ENCODE measurements at regions not wholly inside any gene's neighbourhood (a gene's known extent, or its start where the extent isn't known, plus 50 kb on each side); places are given as distances from the start of the nearest gene placed in this dataset.

DNA sequence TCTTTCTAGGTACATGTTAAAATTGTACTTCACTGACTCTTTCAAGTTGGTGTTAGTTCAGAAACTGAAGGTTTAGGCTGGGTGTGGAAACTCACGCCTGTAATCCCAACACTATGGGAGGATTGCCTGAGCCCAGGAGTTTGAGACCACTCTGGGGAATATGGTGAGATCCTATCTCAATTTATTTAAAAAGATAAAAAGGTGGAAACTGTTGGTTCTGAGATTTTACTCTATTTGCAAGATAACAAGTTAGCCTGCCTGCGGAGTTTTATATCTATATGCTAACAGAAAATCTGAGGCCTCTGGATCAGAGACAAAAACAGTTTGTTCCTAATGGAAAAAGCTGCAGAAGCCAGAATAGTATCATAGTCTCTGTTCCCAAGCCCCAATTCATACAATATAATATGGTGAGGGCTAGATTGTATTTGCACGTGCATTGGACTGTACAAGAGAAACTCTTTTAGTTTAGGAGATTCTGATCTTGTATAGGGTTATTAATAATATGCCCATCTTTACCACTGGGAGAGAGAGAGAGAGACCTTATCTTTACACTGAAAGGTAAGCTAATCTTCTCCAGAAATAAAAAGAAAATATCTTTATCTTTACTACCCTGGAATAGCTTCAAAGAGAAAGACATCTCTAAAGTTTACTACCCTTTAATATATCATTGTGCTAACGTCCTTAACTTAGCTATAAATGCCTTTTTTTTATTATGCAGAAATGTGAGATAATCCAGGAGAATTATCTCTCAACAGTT, 1267.6 kb downstream of the OTOL1 start:
- DNase-seq = no peak

DNA sequence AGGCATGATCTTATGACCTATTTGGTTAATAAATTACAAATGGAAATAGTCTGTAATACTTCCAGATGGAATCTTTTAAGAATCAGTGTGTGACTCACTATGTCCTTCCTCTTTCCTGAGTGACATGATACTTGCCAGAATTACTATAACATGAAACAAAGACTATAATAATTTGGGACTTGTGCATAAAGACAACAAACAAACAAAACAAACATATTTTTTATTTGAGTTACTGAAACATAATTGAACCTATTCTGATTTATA, 1268.1 kb downstream of the OTOL1 start:
- no peak for DNase-seq

DNA sequence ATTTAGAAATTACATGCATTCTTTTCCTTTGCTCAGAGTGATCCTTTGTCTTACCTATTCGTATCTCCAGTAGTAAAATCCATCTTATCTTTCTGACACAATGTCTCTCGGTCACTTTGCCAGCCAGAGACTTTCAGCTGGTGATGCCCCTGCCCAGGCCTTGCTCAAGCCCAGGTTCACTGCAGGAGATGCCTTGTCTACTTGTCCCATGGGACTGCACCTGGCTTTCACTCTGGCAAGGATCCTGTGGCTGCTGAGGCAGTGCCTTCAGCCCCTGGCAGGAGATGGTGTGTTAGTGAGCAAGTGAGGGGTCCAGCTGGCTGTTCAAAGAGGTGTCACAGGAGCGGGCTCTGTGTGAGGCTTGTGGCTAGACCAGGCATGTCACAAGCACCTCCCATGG, 1268.9 kb downstream of the OTOL1 start:
- no peak for DNase-seq

DNA sequence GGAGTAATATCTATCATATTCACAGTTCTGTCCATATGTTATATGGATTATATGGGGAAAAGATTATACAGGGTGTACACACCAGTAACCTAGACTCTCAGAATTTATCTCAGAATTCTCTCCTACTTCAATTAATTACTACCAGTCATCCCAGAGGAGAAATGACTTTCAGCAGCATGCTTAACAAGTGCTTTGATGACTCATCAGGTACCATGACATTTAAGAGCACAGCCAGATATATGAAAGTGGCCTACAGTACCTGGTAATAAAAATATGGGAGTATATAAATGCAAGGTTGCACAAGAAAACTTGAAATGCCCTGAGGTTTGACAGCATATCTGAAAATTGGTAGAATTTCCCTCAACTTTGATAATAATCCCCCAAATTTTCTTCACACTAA, 1273.0 kb downstream of the OTOL1 start:
- DNase-seq = no peak

DNA sequence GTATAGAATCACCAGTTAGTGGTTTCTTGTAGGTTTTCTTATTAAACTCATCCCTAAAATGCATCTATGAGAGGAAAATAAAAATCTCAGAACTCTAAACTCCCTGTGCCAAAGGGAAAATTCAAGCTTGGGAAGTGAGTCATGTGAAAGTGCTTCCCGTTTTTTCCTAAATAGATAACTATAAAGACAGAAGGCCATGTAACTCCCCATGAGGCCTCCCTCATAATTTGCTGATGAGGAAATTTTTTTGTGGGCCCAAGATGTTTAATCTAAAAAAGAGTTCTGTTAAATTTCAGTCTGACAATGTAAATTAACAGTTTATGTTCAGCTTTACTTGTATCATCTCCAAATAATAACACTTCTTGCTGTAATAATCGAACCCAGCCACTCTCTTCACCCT, 1273.9 kb downstream of the OTOL1 start:
- no peak for DNase-seq

DNA sequence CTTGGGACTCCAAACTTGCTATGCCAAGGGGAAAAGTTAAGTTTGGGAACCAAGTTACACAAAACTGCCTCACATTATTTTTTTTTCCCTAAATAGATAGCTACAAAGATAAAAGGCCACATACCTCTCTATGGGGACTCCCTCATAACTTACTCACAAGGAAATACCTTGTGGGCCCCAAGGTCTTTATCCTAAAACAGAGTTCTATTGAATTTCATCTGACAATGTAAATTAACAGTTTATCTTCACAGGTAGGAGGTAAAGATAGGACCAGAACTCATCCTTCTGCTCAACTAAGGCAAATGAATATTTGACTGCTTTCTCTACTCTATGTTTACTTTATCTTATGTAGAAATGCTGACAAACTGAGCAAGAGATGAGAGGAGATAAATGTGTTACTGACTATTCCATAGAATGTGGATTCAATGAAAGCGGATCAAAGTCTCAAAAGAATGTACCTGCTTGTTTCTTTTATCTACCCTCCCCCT, 1278.0 kb downstream of the OTOL1 start:
- no peak for DNase-seq

DNA sequence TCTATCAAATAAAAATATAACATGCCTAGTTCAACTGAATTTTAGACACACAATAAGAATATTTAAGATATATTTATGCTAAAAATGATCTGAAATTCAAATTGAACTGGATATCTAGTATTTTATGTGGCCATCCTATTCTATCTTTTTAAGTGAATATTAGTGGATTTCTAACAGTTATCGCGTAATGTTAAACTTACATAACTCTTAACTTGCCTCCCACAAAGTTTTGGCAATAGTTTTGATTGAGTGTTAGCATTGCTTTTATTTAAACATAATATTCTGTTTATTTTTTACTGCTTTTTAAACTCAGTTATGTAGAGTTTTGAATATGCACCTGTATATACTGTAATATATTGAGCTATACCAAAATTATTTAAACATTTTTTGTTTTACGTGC, 1279.5 kb downstream of the OTOL1 start:
- DNase-seq = no peak

DNA sequence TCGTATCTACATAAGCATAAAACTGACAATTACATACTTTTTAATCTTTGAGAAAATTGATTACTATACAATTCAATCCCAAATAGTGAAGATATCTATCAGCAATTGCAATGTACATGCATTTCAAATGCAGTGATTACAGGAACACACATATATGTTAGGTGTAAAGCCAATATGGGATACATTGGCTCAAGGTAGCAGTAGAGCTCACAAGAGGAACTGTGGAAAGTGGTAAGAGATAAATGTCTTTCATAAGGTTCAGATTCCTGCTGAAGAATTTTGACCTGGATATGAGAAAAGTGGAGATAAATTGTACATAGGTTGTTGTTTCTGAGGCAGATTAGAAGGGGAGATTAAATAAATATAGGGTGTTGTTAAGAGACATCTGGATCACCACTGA, 1280.5 kb downstream of the OTOL1 start:
- DNase-seq = no peak

DNA sequence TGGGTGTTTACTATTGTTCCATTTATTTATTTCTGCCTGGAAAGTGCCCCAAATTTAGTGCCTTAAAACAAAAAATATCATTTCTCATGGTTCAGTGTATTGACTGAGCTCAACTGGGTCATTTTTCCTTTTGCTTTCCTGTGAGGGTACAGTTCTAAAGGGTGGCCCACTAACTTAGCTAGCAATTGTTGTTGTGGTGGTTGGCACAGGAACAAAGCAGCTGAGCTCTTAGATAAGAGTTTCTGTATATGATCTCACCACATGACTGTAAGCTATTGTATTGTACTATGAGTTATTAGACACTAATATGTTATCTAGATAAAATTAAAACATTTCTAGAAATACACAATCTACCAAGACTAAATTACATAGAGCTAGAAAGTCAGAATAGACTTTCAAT, 1283.7 kb downstream of the OTOL1 start:
- DNase-seq = no peak

DNA sequence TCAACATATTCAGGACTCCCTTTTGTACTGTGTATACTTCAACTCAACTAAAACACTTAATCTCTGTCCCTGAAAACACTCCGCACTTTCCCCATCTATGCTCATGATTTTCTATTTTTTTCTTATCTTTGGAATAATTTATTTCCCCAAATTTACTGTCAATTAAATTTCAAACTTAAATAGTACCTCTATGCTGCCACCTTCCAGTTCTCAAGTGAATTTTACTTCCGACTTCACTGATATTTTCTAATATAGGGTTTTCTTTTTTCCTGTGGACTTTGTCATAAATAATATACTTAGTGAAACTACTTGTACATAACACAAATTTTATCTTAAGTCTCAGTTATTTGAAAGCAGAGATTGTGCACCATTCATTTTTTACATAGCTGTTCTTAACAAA, 1303.3 kb downstream of the OTOL1 start:
- DNase-seq = no peak

DNA sequence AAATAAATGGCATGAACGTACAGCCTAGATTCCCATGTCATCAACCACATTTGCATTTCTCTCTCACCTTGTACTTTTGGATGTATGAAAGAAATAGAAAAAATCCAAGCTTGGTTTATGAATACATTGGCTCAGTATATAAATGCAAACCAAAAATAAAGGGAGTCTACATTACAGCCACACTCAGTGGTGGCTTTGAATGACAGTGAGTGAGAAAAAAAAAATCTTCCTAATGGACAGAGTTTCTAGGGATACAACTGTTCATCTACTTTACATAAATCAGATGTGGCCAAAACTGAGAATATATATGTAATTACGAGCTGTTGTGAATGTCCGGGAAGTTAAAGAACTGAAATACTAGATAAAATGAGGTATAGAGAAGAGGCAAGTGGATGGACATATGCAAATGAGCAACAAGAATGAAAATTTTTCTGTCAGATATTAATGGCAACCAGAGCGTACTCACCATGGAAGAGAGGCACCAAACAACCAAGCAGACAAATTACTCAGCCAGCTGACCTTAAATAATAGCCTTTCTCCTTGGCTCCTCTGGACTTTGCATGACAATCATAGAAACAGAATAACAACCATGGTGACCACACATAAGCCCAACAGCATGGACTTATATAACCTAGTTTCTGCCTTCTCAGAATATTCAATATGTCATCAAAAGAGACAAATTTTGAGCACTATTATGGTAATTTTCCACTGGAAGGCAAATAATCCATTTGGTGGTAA, 1305.8 kb downstream of the OTOL1 start:
- no peak for DNase-seq

DNA sequence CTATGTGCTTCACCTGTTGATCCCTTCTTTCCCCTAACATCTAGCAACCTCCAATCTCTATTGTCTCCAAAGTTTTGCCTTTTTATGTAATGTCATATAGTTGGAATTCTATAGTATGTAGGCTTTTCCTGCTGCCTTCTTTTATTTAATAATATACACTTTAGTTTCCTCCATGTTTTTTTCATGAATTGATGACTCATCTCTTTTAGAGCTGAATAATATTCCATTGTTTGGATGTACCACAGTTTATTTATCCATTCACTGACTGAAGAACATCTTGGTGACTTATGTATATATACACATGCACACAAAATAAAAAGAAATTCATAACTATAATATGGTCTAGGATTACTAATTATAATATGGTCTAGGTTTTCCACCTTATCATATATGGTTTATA, 1314.2 kb downstream of the OTOL1 start:
- no peak for DNase-seq

DNA sequence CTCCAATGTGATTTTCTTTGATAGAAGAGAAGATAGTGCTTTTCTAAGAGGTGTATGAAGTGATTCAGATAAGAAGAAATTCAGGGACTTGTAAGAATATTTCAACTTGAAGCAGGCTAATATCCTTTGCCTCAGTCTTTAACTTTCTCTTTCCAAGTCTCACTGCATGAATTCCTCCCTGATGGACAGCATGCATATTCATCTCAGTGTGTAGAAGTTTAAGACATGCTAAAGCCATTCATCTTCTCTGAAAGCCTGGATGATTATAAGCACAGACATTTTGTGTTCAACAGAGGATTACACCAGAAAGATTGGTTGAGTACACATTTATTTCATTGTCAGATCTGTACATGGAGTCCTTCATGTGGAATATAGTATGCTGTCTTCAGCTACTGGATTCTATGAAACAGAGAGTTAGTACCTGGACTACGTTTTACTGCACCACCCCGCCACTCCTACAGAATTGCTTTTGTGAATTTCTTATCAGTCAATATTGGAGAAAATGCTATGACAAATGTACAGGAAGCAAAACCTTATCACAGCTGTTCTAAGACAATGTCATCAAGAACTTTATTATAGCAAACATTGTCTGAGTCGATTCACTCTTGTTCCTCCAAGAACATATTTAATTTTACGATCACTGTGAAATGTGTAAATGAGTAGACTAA, 1346.1 kb downstream of the OTOL1 start:
- DNase-seq = no peak

DNA sequence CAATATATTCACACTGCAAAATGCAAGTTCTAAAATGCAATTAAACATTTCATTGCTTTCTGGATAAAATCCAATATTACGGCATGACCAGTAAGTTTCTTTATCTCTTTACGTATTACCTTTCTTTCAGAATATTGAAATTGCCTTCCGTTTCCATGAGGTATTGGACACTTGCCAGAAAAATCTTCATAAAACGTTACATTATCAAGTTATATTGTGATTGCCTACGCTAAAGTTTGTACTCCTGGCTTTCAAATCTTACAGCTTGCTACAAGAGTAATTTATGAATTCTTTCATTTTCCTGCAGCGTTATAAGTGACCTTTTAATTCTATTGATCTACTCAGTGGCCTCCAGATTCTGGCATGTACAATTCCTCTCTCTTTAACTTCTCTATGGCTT, 1349.3 kb downstream of the OTOL1 start:
- DNase-seq = no peak

DNA sequence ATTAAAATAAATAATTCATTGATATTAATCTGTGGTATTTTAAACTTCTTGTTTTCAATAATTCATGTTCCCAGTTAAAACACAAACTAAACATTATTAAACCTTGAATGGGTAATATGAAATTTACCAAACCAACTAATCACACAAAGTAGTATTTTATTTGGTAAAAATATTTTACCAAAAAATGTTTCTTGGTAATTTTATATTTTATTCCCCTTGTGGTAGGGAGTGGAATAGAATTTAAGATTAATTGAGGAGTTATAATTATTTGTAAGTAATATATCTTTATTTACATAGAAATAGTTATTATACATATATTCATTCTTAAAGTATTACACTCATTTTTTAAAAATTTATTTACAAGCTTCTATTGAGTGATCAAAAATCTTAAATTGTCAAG, 1350.9 kb downstream of the OTOL1 start:
- no peak for DNase-seq

DNA sequence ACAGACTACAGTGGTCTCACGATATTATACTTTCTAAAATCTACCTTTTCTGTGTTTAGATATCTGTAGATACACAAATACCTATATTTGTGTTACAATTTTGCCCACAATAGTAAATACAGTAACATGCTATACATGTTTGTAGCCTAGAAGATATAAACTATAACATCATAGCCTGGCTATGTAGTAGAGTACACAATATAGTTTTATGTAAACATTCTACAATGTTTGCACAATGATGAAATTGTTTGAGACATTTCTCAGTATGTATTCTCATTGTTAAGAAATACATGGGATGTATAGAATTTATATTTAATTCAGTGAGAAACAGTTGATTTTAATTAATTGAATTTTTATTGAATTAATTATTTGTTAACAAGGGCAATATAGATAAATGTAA, 1367.0 kb downstream of the OTOL1 start:
- DNase-seq = no peak

DNA sequence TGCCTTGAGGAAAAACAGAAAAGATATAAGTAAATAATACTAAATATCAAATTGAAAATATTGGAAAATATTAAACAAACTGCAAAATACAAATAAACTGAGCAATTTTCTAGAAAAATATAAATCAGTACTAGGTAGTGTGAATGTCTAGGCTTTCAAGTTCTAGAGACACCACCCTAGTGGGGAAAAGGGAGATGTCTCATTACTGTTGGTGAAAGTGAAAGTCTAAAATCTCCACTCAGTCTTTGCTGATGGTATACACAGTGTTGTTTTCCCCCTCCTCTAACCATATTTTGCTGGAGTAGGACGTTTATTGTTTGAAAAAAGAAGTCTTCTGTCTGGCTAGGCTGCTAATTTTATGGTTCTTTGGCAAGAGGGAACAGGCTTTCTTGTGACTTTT, 1368.9 kb downstream of the OTOL1 start:
- no peak for DNase-seq

DNA sequence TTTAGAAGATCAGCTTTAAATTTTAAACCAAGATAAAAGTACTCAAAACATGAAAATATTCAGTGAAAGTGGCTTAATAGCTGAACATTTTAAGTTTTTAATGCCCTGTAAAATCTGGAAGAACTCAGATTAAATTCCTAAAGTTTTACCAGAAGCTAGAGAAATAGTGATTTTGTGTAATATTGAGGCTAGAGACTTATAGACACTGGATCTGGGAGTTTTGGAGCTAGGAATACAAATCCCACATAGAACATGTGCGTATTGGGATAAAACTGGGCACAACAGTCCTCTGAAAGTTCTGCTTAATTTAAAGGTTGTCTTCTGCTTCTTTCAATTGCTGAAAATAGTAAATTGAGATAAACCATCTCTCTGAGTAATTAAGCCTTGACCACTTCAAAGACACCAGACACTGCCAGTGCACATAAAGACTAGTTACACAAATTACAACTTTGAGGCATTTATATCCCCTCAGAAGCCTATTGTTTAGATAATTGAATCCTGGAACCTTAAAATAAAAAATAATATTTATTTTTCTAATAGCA, 1382.5 kb downstream of the OTOL1 start:
- DNase-seq = no peak

DNA sequence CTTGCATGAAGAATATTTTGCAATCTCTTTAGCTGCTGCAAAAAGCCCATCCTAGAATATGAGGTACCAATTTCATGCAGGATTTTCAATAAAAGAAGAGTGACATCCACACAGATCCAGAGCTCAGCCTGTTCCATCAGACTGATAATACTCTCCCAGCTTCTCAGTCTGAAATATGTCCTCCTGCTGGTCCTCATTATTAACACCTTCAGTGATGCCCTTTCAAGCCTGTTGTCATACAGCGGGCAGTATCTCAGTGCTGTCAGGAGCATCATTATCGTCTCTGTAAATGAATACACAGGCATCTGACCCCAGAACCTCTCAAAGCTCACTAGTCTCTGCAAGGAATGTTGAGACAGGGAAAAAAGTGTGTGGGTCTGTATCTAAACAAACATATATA, 1387.8 kb downstream of the OTOL1 start:
- DNase-seq = no peak

DNA sequence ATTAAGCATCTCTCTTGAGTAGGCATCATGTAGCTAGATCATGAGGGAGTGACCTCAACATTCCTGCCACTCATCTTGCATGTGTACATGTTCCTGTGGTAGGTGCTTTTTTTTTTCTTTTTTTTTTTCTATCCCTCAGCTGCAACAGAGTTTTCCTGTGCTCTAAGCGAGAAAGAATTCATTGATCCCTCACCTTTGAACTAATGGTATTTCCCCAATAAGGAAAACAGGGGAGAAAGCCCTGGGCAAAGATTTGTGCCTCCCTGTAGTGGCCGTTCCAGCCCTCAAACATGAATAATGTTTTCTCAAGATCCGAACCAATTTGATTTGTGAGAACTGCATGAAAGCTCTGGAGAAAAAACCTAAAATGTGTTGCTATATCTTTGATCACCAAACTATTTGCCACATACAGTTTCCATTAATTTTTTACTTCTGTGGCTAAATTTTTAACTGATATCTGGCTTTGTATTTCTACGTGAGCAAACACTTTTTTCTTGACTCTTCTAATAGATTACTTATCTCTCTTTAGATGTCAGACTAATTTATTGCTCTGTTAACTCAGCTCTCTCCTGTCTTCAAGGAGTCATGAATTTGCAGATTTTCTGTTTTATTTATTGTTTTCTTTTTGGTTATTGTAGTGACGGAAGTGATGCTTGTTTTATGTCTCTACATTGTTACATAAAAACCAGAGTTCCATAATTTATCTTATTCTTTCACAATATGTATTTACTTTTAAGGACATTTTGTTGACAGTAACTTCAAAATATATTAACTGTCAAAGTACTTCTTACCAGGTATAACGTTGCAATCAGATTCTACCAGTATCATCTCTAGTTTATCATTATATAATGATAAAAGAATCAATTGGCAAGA, 1396.5 kb downstream of the OTOL1 start:
- no peak for DNase-seq

DNA sequence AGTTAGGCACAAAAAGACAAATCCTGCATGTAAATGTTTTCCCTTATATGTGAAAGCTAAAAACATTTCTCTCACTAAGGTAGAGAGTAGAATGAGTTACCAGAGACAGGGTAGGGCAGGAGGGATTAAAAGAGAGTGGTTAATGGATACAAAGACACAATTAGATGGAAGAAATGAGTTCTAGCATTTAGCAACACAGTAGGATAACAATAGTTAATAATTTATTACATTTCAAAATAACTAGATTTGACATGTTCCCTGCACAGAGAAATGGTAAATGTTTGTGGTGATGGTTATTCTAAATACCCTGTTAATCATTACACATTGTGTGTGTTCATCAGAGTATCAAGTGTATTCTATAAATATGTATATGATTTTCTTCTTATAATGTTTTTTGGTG, 1400.7 kb downstream of the OTOL1 start:
- no peak for DNase-seq

DNA sequence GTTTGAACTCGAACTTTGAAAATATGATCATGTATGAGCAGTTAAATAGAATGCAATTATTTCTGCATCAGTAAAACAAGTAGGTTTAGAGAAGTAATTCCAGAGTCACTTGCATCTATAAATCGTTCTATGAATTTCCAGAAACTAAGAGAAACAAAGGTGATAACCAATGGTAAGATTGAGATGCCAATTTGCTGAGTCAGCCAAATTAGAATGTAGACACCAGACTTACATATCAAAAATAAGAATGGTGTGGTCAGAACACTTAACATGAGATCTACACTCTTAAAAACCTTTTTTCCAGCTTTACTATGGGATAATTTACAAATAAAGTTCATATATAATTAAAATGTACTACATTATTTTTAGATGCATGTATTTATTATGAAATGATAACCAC, 1435.9 kb downstream of the OTOL1 start:
- DNase-seq = no peak

DNA sequence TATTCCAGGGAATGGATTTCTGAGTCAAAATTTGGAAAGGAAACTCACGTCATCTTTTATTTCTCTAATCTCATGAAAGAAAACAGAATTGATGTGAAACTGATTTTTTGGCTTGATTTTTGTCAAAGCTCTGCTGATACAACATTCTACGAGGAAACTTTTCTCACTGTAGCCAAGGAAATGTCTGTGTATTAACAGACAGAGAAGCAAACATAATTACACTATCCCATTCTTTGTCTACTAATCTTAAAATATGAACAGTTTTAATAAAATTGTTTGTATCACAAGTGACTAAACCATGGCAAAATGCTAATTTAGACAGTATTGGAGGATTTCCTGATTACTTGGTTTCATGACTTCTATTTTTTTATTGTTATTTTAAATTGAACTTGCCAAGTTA, 1437.0 kb downstream of the OTOL1 start:
- DNase-seq = no peak
